Hematopoietic multipotent progenitor cell treated with erythropoietin and hydrocortisone succinate and interleukin-3 and kit ligand, for 6 days (in vitro differentiated cells): ENCODE measurements at regions not wholly inside any gene's neighbourhood (a gene's known extent, or its start where the extent isn't known, plus 50 kb on each side); places are given as distances from the start of the nearest gene placed in this dataset.
"Not testable (repeated sequence)": the region's sequence is repeated elsewhere in the genome, so short reads cannot be mapped to it uniquely, and the experiment has no call there.

Source experiments
- DNase-seq: peaks from one replicate; pipeline ENCODE4 v3.0.0-alpha.2; 2015

DNA sequence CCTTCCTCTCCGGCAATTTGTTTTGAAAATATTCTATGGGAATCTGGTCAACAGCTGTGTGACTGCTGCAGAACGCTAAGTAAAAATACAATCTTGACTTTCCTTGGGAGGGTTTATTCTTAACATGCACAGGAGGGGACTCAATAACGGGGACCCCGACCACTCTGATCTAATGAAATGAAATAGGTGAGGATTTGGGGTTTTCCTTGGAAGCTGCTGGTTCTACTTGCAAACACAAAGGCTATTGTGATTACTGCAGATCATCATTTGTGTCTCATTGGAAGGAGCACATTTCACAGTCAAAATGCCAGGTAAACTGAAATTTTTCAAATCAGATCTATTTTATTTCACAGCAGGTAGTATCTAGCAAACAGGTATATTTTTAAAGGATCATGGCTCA is 366.1 kb downstream of the SHANK2 start:
- DNase-seq: no peak

DNA sequence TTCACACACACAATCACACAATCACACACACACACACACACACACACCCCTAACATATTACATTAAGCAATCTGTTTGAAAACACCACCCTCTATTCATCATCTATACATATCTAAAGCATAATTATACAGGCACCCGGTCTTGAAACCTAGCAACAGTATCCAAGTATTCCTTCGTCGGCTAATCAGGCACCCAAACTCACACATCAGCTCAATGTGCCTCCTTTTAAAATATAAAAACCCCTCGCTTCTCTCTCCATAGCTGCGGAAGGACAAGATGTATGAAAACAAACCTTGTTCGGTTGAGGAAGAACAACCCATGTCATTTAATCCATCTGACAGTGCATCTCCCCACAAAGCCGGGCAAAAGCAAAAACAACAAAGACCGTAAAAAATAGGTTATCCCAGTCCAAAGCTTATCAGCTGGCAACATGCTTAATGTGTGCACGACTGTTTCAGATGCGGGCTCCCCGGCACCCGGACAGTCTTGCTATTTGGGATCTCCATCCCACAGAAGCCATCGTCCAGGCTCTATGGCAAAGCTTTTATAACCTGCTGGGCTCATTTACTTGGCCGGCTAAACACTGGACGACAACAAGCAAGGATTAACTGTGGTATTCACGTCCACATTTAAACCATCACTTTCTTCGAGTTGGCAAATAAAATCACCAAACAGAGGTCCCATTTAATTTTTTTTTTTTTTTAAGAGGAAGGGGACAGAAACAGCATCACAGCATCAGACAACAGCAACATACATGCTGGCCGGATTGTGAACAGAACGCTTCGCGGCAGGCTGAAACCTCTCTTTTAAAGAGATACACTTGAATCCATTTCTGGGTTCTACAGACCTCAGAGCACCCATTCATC is 365.5 kb downstream of the SHANK2 start:
- DNase-seq: no peak

- no peak for DNase-seq
Observed at GRCh38 chr11:70887542-70887827, 364.9 kb downstream of the SHANK2 start.

- peak; percentile 5 for DNase-seq
Observed at GRCh38 chr11:70888061-70888460, 364.3 kb downstream of the SHANK2 start.

GRCh38 chr11:70889411-70889810 is 363.0 kb downstream of the SHANK2 start:
- DNase-seq: no peak

DNA sequence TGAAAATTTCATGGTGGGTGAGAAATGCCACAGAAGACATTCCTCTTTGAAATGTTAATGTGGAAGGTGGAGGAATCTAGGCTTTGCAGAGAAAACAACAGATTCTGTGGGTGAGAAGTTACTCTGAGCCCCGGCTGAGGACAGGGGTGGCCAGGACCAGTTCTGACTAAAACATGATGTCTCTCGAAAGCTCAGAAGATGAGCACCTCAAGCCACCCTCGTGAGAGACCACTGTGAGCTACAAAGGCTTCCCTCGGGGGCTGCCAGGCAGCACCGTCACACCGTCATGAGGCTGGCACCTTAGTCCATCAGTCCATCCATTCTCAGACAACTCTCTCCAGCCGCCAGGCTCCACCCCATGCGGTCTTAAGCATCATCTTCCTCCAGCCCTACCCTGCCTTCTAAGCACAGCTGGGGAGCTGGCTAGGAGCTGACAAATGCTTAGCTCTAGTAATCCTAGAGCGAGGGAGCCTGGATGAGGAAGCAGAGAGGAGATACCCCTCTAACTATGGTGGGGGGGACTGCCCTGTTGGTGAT is 360.5 kb downstream of the SHANK2 start:
- DNase-seq: no peak

DNA sequence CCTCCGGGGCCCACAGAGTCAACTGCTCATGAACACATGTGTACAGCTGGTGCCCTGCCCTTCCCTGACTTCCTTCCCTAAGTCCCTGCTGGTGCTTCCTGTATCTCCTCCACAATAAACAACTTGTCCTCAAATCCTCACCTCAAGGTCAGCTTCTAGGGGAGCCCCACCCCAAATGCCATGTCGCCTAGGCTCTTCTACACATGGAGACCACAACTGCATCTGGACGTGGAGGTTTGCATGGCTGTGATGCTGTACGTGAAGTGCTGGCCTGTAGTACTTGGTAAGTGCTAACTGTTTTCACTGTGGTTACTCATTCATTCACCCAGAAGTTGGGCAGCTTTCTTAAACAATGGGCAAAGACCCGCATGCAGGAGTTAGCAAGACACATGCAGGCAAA is 359.5 kb downstream of the SHANK2 start:
- DNase-seq: no peak

DNA sequence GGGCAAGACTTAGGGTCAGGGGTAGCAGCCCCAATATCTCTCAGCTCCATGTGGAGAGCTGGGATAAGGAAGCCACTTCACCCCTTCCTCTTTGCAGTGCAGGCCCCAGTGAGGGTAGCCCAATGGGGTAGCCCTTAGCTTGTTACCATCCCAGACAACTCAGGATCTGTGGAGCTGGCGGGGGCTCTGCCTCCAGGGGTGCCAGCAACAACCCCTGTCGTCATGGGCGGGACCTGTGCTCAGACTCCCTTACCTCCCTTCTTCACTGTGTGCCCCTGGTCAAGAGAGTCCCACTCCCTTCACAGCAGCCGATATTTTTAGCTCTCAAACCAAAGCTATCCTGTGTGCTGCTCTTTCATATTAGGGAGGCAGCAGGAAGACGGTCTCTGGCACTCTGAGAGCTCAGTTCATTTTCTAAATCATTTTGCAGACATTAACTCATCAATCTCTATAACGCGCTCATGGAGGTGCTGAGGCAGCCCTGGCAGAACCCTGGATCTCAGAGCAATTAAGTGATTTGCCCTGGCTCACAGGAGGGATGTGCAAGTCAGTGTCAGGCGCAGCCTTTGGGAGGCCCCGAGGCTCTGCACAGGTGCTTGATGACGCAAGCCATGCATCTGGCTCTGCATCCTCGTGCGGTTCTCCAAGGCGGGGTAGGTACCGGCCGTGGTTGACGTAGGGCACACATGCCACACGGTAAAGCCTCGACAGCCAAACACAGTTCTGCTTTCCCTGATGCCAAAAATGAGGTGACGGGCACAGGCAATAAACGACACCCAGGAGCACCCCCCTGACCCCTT is 357.6 kb downstream of the SHANK2 start:
- no peak for DNase-seq

DNA sequence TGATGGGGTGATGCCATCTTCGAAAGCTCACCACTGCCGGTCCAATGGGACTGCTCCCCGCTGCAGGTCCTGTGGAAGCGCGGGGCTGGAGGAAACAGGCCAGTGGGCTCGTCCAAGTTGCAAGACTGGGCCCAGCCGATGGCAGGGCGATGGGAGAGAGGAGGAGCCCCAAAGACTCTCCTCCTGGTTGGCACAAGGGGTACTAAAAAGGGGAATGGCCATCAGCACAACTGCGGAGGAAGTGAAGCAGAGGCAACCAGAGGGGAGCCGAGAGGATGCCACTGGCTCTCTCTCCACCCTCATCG is 357.1 kb downstream of the SHANK2 start:
- no peak for DNase-seq

DNA sequence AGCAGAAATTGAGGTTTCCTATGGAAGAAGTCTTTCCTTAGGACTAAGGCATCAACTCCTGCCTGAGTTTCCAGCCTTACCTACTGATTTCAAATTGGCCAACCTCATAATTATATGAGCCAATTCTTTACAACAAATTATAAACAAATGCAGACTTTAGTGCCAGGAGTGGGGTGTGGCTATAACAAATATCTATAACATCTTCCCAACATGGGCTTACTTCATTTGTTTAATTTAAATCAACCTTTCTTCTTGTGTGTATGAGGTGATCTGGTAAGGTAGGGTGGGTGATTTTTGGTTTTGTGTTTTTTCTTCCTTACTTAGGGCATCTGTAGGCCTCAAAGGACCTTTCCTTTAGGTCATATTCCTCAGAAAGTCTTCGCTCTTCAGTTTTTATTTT is 354.9 kb downstream of the SHANK2 start:
- no peak for DNase-seq

GRCh38 chr11:70899616-70900015 is 352.8 kb downstream of the SHANK2 start:
- DNase-seq: no peak

- no peak for DNase-seq
Observed at GRCh38 chr11:70900540-70900939, 351.8 kb downstream of the SHANK2 start.

DNA sequence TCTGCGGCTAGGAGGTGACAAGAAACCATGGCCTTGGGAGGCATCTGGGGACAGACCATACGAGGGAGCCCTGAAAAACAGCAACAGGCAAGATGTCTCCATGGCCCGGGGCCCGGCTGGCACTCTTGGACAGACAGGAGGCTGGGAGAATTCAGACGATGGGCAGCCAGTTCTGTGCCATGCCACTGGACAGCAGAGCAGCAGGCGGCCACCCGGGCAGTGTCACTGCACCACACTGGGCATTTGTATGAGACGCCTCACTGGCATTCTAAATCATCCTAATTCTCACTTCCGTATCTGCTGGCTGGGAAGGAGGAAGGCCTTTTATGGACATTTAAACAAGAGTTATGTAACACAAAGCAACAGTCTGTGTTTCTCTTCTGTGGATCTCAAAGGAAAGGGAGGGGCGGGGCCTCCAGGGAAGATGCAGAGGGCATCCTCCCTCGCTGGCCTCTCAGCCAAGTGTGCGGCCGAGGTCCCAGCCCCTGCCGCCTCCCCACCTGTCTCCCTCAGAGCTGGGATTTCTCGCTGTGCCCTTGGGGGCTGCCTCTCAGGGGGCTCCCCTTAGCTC is 350.3 kb downstream of the SHANK2 start:
- DNase-seq: peak; percentile 5

DNA sequence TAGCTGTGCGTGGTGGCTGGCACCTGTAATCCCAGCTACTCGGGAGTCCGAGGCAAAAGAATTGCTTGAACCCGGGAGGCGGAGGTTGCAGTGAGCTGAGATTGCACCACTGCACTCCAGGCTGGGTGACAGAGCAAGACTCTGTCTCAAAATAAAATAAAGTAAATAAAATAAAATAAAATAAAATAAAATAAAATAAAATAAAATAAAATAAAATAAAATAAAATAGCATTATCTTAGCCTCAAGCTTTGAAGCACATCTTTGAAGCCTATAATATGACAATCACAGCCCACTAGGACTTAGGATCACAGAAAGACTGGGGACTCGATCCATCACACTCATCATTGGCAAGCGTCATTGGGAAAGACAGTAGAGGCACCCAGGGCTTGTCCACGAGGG is 349.1 kb downstream of the SHANK2 start:
- DNase-seq: not testable (repeated sequence)

- DNase-seq: no peak
Observed at GRCh38 chr11:70906101-70906500, 346.3 kb downstream of the SHANK2 start.

- DNase-seq: no peak
Observed at GRCh38 chr11:70908223-70908622, 344.2 kb downstream of the SHANK2 start.

GRCh38 chr11:70910835-70911234 is 341.5 kb downstream of the SHANK2 start:
- DNase-seq: no peak

DNA sequence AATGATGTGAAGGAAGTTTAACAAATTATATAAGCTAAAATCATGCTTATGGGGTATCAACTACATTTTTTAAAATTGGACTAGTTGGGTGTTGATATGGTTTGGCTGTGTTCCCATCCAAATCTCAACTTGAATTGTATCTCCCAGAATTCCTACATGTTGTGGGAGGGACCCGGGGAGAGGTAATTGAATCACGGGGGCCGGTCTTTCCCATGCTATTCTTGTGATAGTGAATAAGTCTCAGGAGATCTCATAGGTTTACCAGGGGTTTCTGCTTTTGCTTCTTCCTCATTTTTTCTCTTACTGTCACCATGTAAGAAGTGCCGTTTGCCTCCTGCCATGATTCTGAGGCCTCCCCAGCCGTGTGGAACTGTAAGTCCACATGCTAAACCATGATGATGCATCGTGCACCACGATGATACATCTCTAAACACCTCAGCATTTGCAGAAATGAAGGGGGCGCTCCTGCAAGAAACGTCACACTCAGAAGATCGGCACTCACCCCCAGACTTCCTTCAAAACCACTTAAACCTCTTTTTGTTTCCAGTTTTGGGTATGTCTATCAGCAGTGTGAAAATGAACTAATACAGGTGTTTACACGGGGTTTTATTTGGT is 340.0 kb downstream of the SHANK2 start:
- DNase-seq: no peak

- no peak for DNase-seq
Observed at GRCh38 chr11:70913715-70914231, 338.6 kb downstream of the SHANK2 start.

GRCh38 chr11:70914496-70914895 is 337.9 kb downstream of the SHANK2 start:
- no peak for DNase-seq

- DNase-seq: no peak
Observed at GRCh38 chr11:70915158-70915985, 337.0 kb downstream of the SHANK2 start.

GRCh38 chr11:70916351-70916750 is 336.0 kb downstream of the SHANK2 start:
- DNase-seq: no peak
